Hematopoietic multipotent progenitor cell treated with erythropoietin and hydrocortisone succinate and interleukin-3 and kit ligand, for 4 days (in vitro differentiated cells): ENCODE measurements at regions not wholly inside any gene's neighbourhood (a gene's known extent, or its start where the extent isn't known, plus 50 kb on each side); places are given as distances from the start of the nearest gene placed in this dataset.
"Not testable (repeated sequence)": the region's sequence is repeated elsewhere in the genome, so short reads cannot be mapped to it uniquely, and the experiment has no call there.

Experiments used
- DNase-seq: peaks from one replicate; pipeline ENCODE4 v3.0.0-alpha.2; 2015

- no peak for DNase-seq
Measured at GRCh38 chr12:13924286-13924685, 57.1 kb downstream of the GRIN2B start.

DNA sequence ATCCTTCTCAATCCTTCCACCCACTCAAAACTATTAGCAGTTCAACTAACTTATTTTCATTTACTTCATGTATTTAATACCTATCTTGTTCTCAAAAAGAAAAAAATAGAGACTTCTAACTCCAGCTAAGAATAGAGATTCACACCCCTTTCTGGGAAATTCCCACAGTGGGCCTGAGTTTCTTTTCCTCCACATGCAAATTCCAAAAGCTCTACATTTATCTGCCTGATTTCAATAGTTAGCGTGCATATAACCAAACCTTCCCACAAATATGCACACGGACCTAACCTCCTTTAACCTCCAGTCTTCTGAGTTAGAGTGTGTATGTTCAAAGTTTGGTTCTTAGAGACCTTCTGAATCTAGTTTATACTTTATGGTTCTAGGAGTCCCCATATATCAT lies 62.5 kb downstream of the GRIN2B start:
- DNase-seq: no peak

- DNase-seq: no peak
Measured at GRCh38 chr12:13915096-13915495, 66.3 kb downstream of the GRIN2B start.

- no peak for DNase-seq
Measured at GRCh38 chr12:13913371-13913770, 68.0 kb downstream of the GRIN2B start.

GRCh38 chr12:13911756-13912554 lies 69.4 kb downstream of the GRIN2B start:
- DNase-seq: no peak

- DNase-seq: no peak
Measured at GRCh38 chr12:13905794-13906193, 75.6 kb downstream of the GRIN2B start.

- no peak for DNase-seq
Measured at GRCh38 chr12:13900718-13901117, 80.7 kb downstream of the GRIN2B start.

- DNase-seq: not testable (repeated sequence)
Measured at GRCh38 chr12:13898387-13898786, 83.0 kb downstream of the GRIN2B start.

DNA sequence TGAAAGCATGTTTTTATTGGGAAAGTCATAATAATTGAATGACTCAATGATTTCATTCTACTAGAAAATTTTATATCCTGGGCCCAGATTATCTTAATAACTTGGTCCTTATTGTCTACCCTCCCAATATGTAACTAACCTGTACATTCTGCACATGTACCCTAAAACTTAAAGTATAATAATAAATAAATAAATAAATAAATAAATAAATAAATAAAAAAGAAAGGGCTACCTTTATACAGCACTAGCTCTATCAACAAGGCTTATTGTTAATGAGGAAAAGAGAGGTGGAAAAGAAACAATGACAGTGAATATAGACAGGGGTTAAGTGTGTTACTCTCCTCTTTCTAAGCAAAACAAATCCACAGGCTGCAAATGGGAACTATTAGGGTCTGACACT lies 83.6 kb downstream of the GRIN2B start:
- no peak for DNase-seq

- DNase-seq: no peak
Measured at GRCh38 chr12:13896063-13896626, 85.3 kb downstream of the GRIN2B start.

DNA sequence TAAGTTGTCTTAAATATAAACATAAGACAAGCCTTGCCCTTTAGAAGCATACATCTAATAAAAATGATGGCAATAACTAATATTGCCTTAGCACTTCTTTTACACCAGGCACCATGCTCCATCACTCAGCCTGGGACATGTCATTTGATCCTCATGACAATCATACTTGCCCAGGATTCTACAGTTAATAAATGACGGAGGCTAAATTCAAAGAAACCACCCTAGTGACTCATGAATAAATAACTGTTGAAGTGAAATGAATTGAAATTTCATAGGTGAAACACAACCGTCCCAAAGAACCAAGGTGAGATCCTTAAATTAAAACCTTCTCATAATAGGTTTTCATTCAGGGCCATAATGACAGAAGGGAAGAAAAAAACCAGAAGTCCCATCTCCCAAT lies 89.5 kb downstream of the GRIN2B start:
- no peak for DNase-seq

DNA sequence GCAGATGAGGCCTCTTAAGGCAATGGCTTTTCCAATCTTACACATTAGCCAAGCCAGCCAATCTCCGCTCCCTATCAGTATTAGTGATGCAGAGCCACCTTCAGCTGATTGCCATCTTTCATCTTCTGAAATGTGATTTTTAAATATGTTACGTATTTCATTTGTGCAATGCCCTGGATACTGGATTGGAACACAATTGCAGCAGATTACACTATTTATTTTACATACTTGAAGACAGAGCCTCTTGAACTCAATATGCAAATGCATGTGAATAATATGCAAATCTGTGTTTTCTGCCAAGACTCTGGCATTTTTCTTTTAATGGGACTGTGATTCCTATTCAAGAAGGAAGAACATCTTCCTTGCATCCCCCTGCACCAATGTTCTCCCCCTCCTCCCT lies 90.5 kb downstream of the GRIN2B start:
- no peak for DNase-seq

- DNase-seq: no peak
Measured at GRCh38 chr12:13887779-13888388, 93.5 kb downstream of the GRIN2B start.

- no peak for DNase-seq
Measured at GRCh38 chr12:13882176-13882575, 99.2 kb downstream of the GRIN2B start.

DNA sequence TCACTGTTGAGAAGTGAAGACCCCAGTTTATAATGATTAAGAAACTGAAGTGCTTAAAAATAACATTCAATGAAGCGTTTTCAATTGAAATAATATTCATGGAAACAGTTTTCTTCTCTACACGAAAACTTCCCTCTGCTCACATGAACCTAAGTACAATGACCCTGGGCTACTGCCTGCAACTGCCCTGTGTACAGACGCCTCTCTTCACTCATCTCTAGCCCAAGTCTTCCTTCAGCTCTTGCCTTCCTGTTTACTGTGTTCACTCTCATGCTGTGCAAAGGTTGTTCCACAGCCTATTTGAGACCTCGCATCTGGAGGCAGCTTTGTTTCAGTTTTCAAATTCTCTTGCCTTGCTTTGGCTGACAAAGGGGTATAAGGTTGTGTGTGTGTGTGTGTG lies 100.8 kb downstream of the GRIN2B start:
- DNase-seq: no peak

- no peak for DNase-seq
Measured at GRCh38 chr12:13875744-13876143, 105.7 kb downstream of the GRIN2B start.

GRCh38 chr12:13870255-13870654 lies 111.1 kb downstream of the GRIN2B start:
- DNase-seq: no peak

DNA sequence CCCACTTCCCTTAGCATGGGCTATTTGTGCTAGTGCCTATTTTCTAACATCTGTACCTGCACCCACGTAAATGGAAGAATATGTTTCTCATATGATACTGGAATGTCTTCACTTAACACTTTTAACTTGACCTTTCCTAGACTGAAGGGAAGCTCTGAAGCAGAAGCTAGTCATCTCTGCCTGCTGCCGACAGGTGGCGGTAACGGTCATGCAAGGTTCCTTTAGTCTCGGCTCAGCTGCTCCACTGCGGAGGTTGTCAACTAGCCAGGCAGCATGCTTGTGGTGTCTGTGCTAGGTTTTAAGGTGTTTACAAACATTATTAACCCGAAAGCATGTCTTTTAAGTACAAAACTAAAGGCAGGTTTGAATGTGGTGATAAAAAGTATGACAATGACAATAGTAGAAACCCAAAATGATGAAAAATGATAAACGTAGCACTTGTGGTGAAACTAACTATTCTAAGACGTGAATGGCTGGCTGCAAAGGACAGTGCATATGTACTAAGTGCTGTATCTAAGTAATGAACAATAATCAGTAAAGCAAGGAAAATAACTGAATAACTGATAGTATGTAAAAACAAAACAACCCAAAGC lies 117.2 kb downstream of the GRIN2B start:
- DNase-seq: peak; percentile 82

GRCh38 chr12:13857750-13858149 lies 123.7 kb downstream of the GRIN2B start:
- DNase-seq: no peak

- no peak for DNase-seq
Measured at GRCh38 chr12:13853471-13853870, 127.9 kb downstream of the GRIN2B start.

GRCh38 chr12:13851828-13852227 lies 129.6 kb downstream of the GRIN2B start:
- DNase-seq: no peak

DNA sequence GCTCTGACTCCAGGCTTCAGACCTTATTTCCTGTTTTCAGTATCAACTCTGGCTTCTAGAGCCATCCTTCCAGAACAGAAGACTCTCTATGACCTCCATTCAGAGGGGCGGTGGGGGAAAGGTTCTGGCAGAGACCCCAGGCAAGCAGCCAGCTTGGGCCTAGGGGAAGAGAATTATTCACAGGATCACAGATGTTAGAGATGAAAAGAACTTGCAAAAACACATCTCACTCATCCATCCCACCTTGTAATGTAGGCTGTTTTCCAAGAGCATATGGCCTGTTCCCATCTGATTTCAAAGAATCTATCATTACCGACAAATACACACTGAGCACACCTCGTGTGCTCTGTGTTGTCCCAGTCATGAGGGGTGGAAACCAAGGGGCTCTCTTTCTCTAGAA lies 131.9 kb downstream of the GRIN2B start:
- DNase-seq: no peak

GRCh38 chr12:13843841-13844240 lies 137.6 kb downstream of the GRIN2B start:
- no peak for DNase-seq

- DNase-seq: no peak
Measured at GRCh38 chr12:13841358-13841757, 140.0 kb downstream of the GRIN2B start.
